ENCODE measurements at regions not wholly inside any gene's neighbourhood (a gene's known extent, or its start where the extent isn't known, plus 50 kb on each side); places are given as distances from the start of the nearest gene placed in this dataset.

DNA sequence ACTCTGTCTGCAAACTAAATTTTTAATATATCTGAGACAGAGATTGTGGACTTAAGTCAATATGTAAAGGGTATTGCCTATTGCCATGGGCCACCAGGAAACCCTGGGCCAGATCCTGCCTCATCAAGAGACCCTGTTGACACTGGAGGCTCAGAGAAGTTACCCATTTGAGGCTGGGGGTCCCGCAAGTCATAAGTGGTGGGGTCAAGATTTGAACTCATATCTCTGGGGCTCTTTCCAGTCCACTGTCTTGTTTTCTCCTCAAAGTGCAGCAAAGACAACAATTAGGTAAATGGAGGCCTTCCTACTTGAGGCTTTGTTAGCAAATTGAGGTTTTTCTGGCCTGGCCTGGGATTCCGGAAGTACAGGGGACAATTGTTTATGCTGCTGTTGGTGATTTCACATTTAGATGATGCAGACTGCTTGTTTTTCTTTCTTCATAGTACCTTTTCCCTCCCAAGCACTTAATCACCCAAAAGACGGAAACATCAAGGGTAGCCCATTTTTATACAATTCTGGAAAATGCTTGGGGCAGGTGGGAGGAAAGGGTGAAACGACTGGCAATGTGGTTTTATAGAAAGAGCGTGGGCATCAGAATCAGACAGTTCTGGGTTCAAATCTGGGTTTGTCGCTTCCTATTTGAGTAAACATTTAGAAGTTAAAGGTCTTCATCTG is 160.0 kb downstream of the SMIM20 start:
- TF ChIP-seq POLR2A (IDR thresholded peaks at IDR 0.05) = no peak
- TF ChIP-seq CTCF (IDR thresholded peaks at IDR 0.05) = no peak
- TF ChIP-seq EP300 (IDR thresholded peaks at IDR 0.05) = no peak

Data from tibial nerve (tissue), 4 donors.